ENCODE measurements at regions not wholly inside any gene's neighbourhood (a gene's known extent, or its start where the extent isn't known, plus 50 kb on each side); places are given as distances from the start of the nearest gene placed in this dataset.
A peak's percentile ranks its signal among the peaks of the same experiment; 100 is the strongest.

- no peak for DNase-seq
These were observed 183.7 kb upstream of the NAALADL2 start for GRCh38 chr3:174675406-174675805.

GRCh38 chr3:174681784-174682183 lies 177.3 kb upstream of the NAALADL2 start:
- no peak for DNase-seq

GRCh38 chr3:174685796-174686195 lies 173.3 kb upstream of the NAALADL2 start:
- DNase-seq = no peak

GRCh38 chr3:174697310-174697709 lies 161.8 kb upstream of the NAALADL2 start:
- no peak for DNase-seq

- no peak for DNase-seq
These were observed 158.4 kb upstream of the NAALADL2 start for GRCh38 chr3:174700736-174701135.

GRCh38 chr3:174710612-174711011 lies 148.5 kb upstream of the NAALADL2 start:
- no peak for DNase-seq

- no peak for DNase-seq
These were observed 143.7 kb upstream of the NAALADL2 start for GRCh38 chr3:174715386-174715785.

- DNase-seq = no peak
These were observed 142.1 kb upstream of the NAALADL2 start for GRCh38 chr3:174716956-174717505.

- DNase-seq = no peak
These were observed 138.4 kb upstream of the NAALADL2 start for GRCh38 chr3:174720717-174721116.

GRCh38 chr3:174725303-174725702 lies 133.8 kb upstream of the NAALADL2 start:
- no peak for DNase-seq

GRCh38 chr3:174737966-174738365 lies 121.2 kb upstream of the NAALADL2 start:
- no peak for DNase-seq

GRCh38 chr3:174749143-174749542 lies 110.0 kb upstream of the NAALADL2 start:
- DNase-seq = no peak

- peak; percentile 59 for DNase-seq
These were observed 103.0 kb upstream of the NAALADL2 start for GRCh38 chr3:174755833-174756829.

- DNase-seq = no peak
These were observed 100.2 kb upstream of the NAALADL2 start for GRCh38 chr3:174758943-174759342.

GRCh38 chr3:174767406-174767805 lies 91.7 kb upstream of the NAALADL2 start:
- DNase-seq = no peak

- no peak for DNase-seq
These were observed 91.2 kb upstream of the NAALADL2 start for GRCh38 chr3:174767853-174768382.

- no peak for DNase-seq
These were observed 90.0 kb upstream of the NAALADL2 start for GRCh38 chr3:174769171-174769570.

- no peak for DNase-seq
These were observed 83.5 kb upstream of the NAALADL2 start for GRCh38 chr3:174775603-174776002.

GRCh38 chr3:174776123-174776522 lies 83.0 kb upstream of the NAALADL2 start:
- DNase-seq = no peak

- DNase-seq = no peak
These were observed 82.5 kb upstream of the NAALADL2 start for GRCh38 chr3:174776636-174777035.

- DNase-seq = no peak
These were observed 81.3 kb upstream of the NAALADL2 start for GRCh38 chr3:174777813-174778212.

- no peak for DNase-seq
These were observed 75.6 kb upstream of the NAALADL2 start for GRCh38 chr3:174783502-174783901.

GRCh38 chr3:174784206-174784934 lies 74.8 kb upstream of the NAALADL2 start:
- DNase-seq = no peak

All from COR-L47 (cell line).